Breast epithelium (tissue), 3 donors: ENCODE measurements at regions not wholly inside any gene's neighbourhood (a gene's known extent, or its start where the extent isn't known, plus 50 kb on each side); places are given as distances from the start of the nearest gene placed in this dataset.

Source experiments
- CTCF ChIP-seq, 3 donors: fragments of 450-650 bp; IDR thresholded peaks; one replicate each; pipeline ENCODE4 v1.5.1; 2016 to 2017; ENCODE audit warnings: antibody characterized with exemption in 3 of 3, mild to moderate bottlenecking in 3 of 3, moderate library complexity in 3 of 3
- POLR2A ChIP-seq: fragments of 450-650 bp; IDR thresholded peaks from one replicate; pipeline ENCODE4 v1.6.1; 2016; ENCODE audit warnings: antibody characterized with exemption, mild to moderate bottlenecking, moderate library complexity
- POLR2AphosphoS5 ChIP-seq, 3 donors: sonication (generic); formaldehyde crosslinking; IDR thresholded peaks; one replicate each; pipeline ENCODE4 v1.6.1; 2017; ENCODE audit warnings: antibody characterized with exemption in 3 of 3

DNA sequence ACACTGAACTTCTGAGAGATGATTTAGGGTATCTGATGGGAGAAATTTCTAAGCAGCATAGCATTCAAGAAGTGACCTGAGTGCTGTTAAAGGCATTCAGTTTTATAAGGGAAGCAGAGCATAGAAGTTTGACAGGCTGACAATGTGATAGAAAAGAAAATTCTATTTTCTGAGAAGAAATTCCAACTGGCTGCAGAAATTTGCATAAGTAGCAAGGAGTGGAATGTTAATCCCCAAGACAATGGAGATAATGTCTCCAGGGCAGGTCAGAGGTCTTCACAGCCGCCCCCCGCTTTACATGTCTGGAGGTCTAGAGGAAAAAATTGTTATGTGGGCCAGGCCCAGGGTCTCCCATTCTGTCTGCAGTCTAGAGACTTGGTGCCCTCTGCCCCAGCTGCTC, 1361.8 kb upstream of the EYS start:
- TF ChIP-seq CTCF (IDR thresholded peaks at IDR 0.05) (no peak), POLR2A (no peak), POLR2AphosphoS5 (IDR thresholded peaks at IDR 0.05) (no peak)
